Caco-2 (cell line): ENCODE measurements at regions not wholly inside any gene's neighbourhood (a gene's known extent, or its start where the extent isn't known, plus 50 kb on each side); places are given as distances from the start of the nearest gene placed in this dataset.

Experiments used
- BruUV-seq: library from RNA; stranded (reverse); fragments of 400-500 nt; replicated peaks from 2 replicates; lab custom pipeline; 2021; lab: Mats Ljungman, UMichigan
- CTCF ChIA-PET: fragments of 300-600 bp; sonication (Branson Sonifier 250); formaldehyde crosslinking; loops from one replicate; lab custom pipeline; 2022; ENCODE audit warnings: antibody characterized with exemption; lab: Charles Lee
- POLR2A ChIA-PET: fragments of 300-600 bp; sonication (Branson Sonifier 250); formaldehyde crosslinking; loops from one replicate; lab custom pipeline; 2022; ENCODE audit warnings: antibody characterized with exemption; lab: Charles Lee
- DNase-seq, 2 experiments: peaks; one replicate each; pipeline versions ENCODE4 v3.0.0 to v3.0.0-alpha.2; 2020 to 2022
- H3K27me3 ChIP-seq: replicated peaks from 2 replicates; pipeline ENCODE4 v1.6.0; 2011; ENCODE audit warnings: low read length; ENCODE audit not compliant: control insufficient read depth, insufficient read depth
- H3K36me3 ChIP-seq: 2 replicates; pipeline ENCODE4 v1.5.1; 2011; ENCODE audit warnings: low read length; ENCODE audit not compliant: control insufficient read depth, insufficient read depth
- H3K4me1 ChIP-seq: fragments of 250-450 bp; sonication (Bioruptor Pico); 2 replicates; pipeline ENCODE4 v1.5.1; 2020; ENCODE audit warnings: mild to moderate bottlenecking
- H3K4me3 ChIP-seq: 2 replicates; pipeline ENCODE4 v1.5.1; 2011; ENCODE audit warnings: low read depth, mild to moderate bottlenecking, control low read depth, low read length
- H3K9me3 ChIP-seq: fragments of 250-450 bp; sonication (Bioruptor Pico); 2 replicates; pipeline ENCODE4 v1.5.1; 2020; ENCODE audit warnings: mild to moderate bottlenecking, moderate library complexity
- H3K27ac Mint-ChIP-seq: one replicate; pipeline ENCODE4 v1.8.0; 2022; ENCODE audit warnings: mixed read lengths; ENCODE audit not compliant: unreplicated experiment
- H3K27me3 Mint-ChIP-seq: one replicate; pipeline ENCODE4 v1.8.0; 2022; ENCODE audit warnings: mixed read lengths; ENCODE audit not compliant: insufficient read depth, unreplicated experiment
- H3K36me3 Mint-ChIP-seq: one replicate; pipeline ENCODE4 v1.8.0; 2022; ENCODE audit warnings: mild to moderate bottlenecking, mixed read lengths; ENCODE audit not compliant: insufficient read depth, unreplicated experiment
- H3K4me1 Mint-ChIP-seq: one replicate; pipeline ENCODE4 v1.8.0; 2022; ENCODE audit warnings: low read depth, mixed read lengths; ENCODE audit not compliant: unreplicated experiment
- H3K4me3 Mint-ChIP-seq: one replicate; pipeline ENCODE4 v1.8.0; 2022; ENCODE audit warnings: mild to moderate bottlenecking, moderate library complexity, mixed read lengths; ENCODE audit not compliant: unreplicated experiment
- H3K9me3 Mint-ChIP-seq: one replicate; pipeline ENCODE4 v1.8.0; 2022; ENCODE audit warnings: mixed read lengths; ENCODE audit not compliant: unreplicated experiment
- intact Hi-C: fragments of 100-400 bp; cut with micrococcal nuclease; formaldehyde crosslinking; loops from one replicate; pipeline ENCODE4 v1.10.0; 2022; ENCODE audit not compliant: unreplicated experiment
- TF ChIP-seq, protein P1 (sequence below), 2 experiments: fragments of 200-600 bp in 1 of 2; IDR thresholded peaks; 1 replicate in 1 of 2; 2 replicates in 1 of 2; pipeline versions ENCODE4 v1.5.1 to v1.8.0; 2011 to 2022; ENCODE audit warnings: antibody characterized with exemption in 1 of 2, control low read depth in 1 of 2, inconsistent platforms in 1 of 2, low read depth in 1 of 2, low read length in 1 of 2, mild to moderate bottlenecking in 1 of 2, moderate library complexity in 1 of 2; ENCODE audit not compliant: insufficient read depth in 1 of 2, severe bottlenecking in 1 of 2, unreplicated experiment in 1 of 2

DNA sequence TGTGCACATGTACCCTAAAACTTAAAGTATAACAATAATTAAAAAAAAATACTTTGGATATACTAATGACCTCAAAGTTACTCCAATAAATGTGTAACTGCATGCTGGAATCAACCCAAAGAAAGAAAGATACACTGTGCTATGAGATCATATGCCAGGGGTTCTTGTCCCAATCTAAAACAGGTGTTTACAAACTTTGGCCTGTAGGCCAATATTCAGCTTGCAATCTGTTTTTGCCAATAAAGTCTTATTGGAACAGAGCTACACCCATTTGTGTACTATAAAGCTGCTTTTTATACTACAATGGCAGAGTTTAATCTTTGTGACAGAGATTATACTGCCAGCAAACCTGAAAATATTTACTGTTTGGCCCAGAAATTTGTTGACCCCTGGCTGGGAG, 138.8 kb upstream of the AFF2 start:
- no peaks in the 10 kb centered on the region for H3K9me3 ChIP-seq
- POLR2A ChIA-PET: no interaction called here
- H3K4me3 Mint-ChIP-seq: no peak overlapping the region
- no peaks in the 10 kb centered on the region for H3K4me1 Mint-ChIP-seq
- intact Hi-C loops: no loop called here
- BruUV-seq: no TSS peak
- no peaks in the 10 kb centered on the region for H3K27me3 ChIP-seq
- peaks cover 9% of the 10 kb centered on the region for H3K9me3 Mint-ChIP-seq
- no peaks in the 10 kb centered on the region for H3K36me3 Mint-ChIP-seq
- CTCF ChIA-PET: no interaction called here
- no peak for DNase-seq
- no peaks in the 10 kb centered on the region for H3K4me1 ChIP-seq
- H3K27ac Mint-ChIP-seq: no peak overlapping the region
- TF ChIP-seq, protein P1, sequence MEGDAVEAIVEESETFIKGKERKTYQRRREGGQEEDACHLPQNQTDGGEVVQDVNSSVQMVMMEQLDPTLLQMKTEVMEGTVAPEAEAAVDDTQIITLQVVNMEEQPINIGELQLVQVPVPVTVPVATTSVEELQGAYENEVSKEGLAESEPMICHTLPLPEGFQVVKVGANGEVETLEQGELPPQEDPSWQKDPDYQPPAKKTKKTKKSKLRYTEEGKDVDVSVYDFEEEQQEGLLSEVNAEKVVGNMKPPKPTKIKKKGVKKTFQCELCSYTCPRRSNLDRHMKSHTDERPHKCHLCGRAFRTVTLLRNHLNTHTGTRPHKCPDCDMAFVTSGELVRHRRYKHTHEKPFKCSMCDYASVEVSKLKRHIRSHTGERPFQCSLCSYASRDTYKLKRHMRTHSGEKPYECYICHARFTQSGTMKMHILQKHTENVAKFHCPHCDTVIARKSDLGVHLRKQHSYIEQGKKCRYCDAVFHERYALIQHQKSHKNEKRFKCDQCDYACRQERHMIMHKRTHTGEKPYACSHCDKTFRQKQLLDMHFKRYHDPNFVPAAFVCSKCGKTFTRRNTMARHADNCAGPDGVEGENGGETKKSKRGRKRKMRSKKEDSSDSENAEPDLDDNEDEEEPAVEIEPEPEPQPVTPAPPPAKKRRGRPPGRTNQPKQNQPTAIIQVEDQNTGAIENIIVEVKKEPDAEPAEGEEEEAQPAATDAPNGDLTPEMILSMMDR (IDR thresholded peaks at IDR 0.05; ENCODE audit: insufficient read depth in 1 of 2, low read depth in 1 of 2, low read length in 1 of 2, severe bottlenecking in 1 of 2, unreplicated experiment in 1 of 2): no peak
- H3K4me3 ChIP-seq: no peak overlapping the region
- no peaks in the 10 kb centered on the region for H3K36me3 ChIP-seq
- no peaks in the 10 kb centered on the region for H3K27me3 Mint-ChIP-seq

DNA sequence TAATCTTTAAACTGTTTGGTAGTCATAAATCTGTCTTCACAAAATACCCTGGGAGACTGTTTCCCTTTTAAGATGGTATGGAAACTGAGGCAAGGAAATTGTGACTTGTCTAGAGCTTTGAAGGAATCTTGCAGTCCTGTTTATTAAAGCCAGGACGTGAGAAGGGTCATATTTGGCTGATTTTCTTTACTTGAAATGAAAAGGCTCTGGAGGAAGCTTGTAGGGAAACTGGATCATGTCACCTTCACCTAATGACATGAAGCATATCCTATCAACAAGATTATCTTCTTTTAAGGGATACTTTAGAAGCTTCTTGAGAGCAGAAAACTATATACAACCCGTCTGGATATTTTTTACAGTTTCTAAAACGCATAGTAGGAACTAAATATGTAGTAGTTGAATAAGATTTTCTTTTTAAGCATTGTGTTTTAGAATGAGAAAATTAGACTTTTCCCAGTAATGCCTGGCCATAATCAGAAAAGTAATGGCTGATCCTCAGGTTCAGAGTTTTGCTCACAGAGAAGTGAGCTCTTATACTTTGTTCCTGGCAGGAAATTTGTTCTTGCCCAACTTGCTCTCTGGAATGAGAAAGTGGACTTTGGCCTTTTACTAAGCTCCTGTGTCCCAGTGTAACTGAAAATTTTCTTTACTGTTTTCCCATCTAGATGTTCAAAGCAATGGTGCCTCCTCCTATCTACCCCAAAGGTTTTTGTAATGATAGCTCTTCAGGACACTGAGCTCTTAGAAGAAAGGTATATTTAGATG, 136.8 kb upstream of the AFF2 start:
- DNase-seq: no peak
- no peak overlapping the region for H3K4me3 Mint-ChIP-seq
- TF ChIP-seq, protein P1 (IDR thresholded peaks at IDR 0.05; ENCODE audit: insufficient read depth in 1 of 2, low read depth in 1 of 2, low read length in 1 of 2, severe bottlenecking in 1 of 2, unreplicated experiment in 1 of 2): no peak
- no peaks in the 10 kb centered on the region for H3K36me3 Mint-ChIP-seq
- no peak overlapping the region for H3K27ac Mint-ChIP-seq
- ChIA-PET POLR2A (no interaction called here), CTCF (no interaction called here)
- Histone ChIP-seq H3K36me3 (no peaks in the 10 kb centered on the region), H3K4me3 (no peak overlapping the region), H3K4me1 (no peaks in the 10 kb centered on the region), H3K9me3 (no peaks in the 10 kb centered on the region), H3K27me3 (no peaks in the 10 kb centered on the region)
- no peaks in the 10 kb centered on the region for H3K4me1 Mint-ChIP-seq
- intact Hi-C loops: no loop called here
- no peaks in the 10 kb centered on the region for H3K9me3 Mint-ChIP-seq
- no peaks in the 10 kb centered on the region for H3K27me3 Mint-ChIP-seq
- BruUV-seq: no TSS peak

DNA sequence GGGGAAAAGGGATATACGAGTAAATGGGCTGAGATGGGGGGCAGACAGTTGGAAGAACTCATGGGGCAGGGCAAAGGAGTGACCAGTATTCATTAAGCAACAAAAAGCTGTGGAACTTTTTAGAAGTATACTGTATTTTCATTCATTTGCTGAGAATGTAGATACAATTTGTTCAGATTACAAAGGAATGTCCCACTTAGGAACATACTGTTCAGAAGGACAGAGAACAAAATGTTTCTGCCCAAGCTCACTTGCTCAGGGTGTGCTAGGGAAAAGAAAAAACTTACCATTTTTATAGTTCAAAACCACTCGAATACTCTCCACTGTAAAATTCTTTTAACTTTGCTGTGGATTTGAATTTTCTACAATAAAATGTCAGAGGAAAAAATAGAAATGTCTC, 135.2 kb upstream of the AFF2 start:
- BruUV-seq: no TSS peak
- Mint-ChIP-seq H3K27ac (no peak overlapping the region), H3K27me3 (no peaks in the 10 kb centered on the region), H3K4me1 (no peaks in the 10 kb centered on the region), H3K4me3 (no peak overlapping the region), H3K36me3 (no peaks in the 10 kb centered on the region), H3K9me3 (no peaks in the 10 kb centered on the region)
- TF ChIP-seq, protein P1 (IDR thresholded peaks at IDR 0.05; ENCODE audit: insufficient read depth in 1 of 2, low read depth in 1 of 2, low read length in 1 of 2, severe bottlenecking in 1 of 2, unreplicated experiment in 1 of 2): no peak
- intact Hi-C loops: no loop called here
- DNase-seq: no peak
- POLR2A ChIA-PET: no interaction called here
- H3K4me1 ChIP-seq: no peaks in the 10 kb centered on the region
- no peaks in the 10 kb centered on the region for H3K27me3 ChIP-seq
- no peaks in the 10 kb centered on the region for H3K36me3 ChIP-seq
- H3K4me3 ChIP-seq: no peak overlapping the region
- CTCF ChIA-PET: no interaction called here
- no peaks in the 10 kb centered on the region for H3K9me3 ChIP-seq
